ENCODE measurements at regions not wholly inside any gene's neighbourhood (a gene's known extent, or its start where the extent isn't known, plus 50 kb on each side); places are given as distances from the start of the nearest gene placed in this dataset.

- Histone ChIP-seq H3K36me3 (ENCODE audit: control insufficient read depth, insufficient read depth, low read length) (no peaks in the 10 kb centered on the region), H3K27me3 (ENCODE audit: control insufficient read depth, insufficient read depth, low read length) (no peaks in the 10 kb centered on the region), H3K4me3 (ENCODE audit: low read depth, low read length) (no peak overlapping the region)
- DNase-seq (ENCODE audit: low read depth) = no peak
- no peak for FAIRE-seq
- no peak for TF ChIP-seq CTCF (IDR thresholded peaks at IDR 0.05; ENCODE audit: insufficient read depth, low read length, severe bottlenecking)
Observed at GRCh38 chr10:131750171-131750895, 150.5 kb upstream of the PPP2R2D start.

GRCh38 chr10:131750973-131751826 lies 149.6 kb upstream of the PPP2R2D start:
- Histone ChIP-seq H3K27me3 (ENCODE audit: control insufficient read depth, insufficient read depth, low read length) (no peaks in the 10 kb centered on the region), H3K36me3 (ENCODE audit: control insufficient read depth, insufficient read depth, low read length) (no peaks in the 10 kb centered on the region), H3K4me3 (ENCODE audit: low read depth, low read length) (no peak overlapping the region)
- TF ChIP-seq CTCF (IDR thresholded peaks at IDR 0.05; ENCODE audit: insufficient read depth, low read length, severe bottlenecking) = no peak
- no peak for FAIRE-seq
- no peak for DNase-seq (ENCODE audit: low read depth)

GRCh38 chr10:131751827-131752775 lies 148.7 kb upstream of the PPP2R2D start:
- DNase-seq (ENCODE audit: low read depth) (no peak), FAIRE-seq (no peak)
- TF ChIP-seq CTCF (IDR thresholded peaks at IDR 0.05; ENCODE audit: insufficient read depth, low read length, severe bottlenecking) = no peak
- Histone ChIP-seq H3K4me3 (ENCODE audit: low read depth, low read length) (no peak overlapping the region), H3K36me3 (ENCODE audit: control insufficient read depth, insufficient read depth, low read length) (no peaks in the 10 kb centered on the region), H3K27me3 (ENCODE audit: control insufficient read depth, insufficient read depth, low read length) (no peaks in the 10 kb centered on the region)

- Histone ChIP-seq H3K4me3 (ENCODE audit: low read depth, low read length) (no peak overlapping the region), H3K27me3 (ENCODE audit: control insufficient read depth, insufficient read depth, low read length) (no peaks in the 10 kb centered on the region), H3K36me3 (ENCODE audit: control insufficient read depth, insufficient read depth, low read length) (no peaks in the 10 kb centered on the region)
- DNase-seq (ENCODE audit: low read depth) = no peak
- no peak for TF ChIP-seq CTCF (IDR thresholded peaks at IDR 0.05; ENCODE audit: insufficient read depth, low read length, severe bottlenecking)
- no peak for FAIRE-seq
Observed at GRCh38 chr10:131753336-131753735, 147.5 kb upstream of the PPP2R2D start.

GRCh38 chr10:131755200-131755599 lies 145.6 kb upstream of the PPP2R2D start:
- FAIRE-seq (no peak), DNase-seq (ENCODE audit: low read depth) (no peak)
- Histone ChIP-seq H3K4me3 (ENCODE audit: low read depth, low read length) (no peak overlapping the region), H3K36me3 (ENCODE audit: control insufficient read depth, insufficient read depth, low read length) (no peaks in the 10 kb centered on the region), H3K27me3 (ENCODE audit: control insufficient read depth, insufficient read depth, low read length) (no peaks in the 10 kb centered on the region)
- TF ChIP-seq CTCF (IDR thresholded peaks at IDR 0.05; ENCODE audit: insufficient read depth, low read length, severe bottlenecking) = no peak

All from bronchial epithelial cell (primary cell).